GM13976 (cell line): ENCODE measurements at regions not wholly inside any gene's neighbourhood (a gene's known extent, or its start where the extent isn't known, plus 50 kb on each side); places are given as distances from the start of the nearest gene placed in this dataset.

Experiments used
- DNase-seq: peaks from one replicate; pipeline ENCODE4 v3.0.0; 2012; ENCODE audit warnings: low spot score
- in situ Hi-C: fragments of 300-500 bp; cut with MboI; formaldehyde crosslinking; loops from one replicate; pipeline ENCODE4 v1.12.0; 2022; ENCODE audit warnings: low sequenced_read_pairs, mixed read lengths, inconsistent platforms; ENCODE audit not compliant: unreplicated experiment
- TF ChIP-seq, protein P1 (sequence below): IDR thresholded peaks from 2 replicates; pipeline ENCODE4 v1.5.1; 2012; ENCODE audit warnings: borderline replicate concordance, mild to moderate bottlenecking; ENCODE audit not compliant: insufficient read depth; ENCODE audit errors: extremely low read depth, missing control alignments, control extremely low read depth

GRCh38 chr6:43912598-43913371 lies 142.8 kb downstream of the VEGFA start:
- no peak for DNase-seq
- in situ Hi-C loops: no loop called here
- TF ChIP-seq, protein P1, sequence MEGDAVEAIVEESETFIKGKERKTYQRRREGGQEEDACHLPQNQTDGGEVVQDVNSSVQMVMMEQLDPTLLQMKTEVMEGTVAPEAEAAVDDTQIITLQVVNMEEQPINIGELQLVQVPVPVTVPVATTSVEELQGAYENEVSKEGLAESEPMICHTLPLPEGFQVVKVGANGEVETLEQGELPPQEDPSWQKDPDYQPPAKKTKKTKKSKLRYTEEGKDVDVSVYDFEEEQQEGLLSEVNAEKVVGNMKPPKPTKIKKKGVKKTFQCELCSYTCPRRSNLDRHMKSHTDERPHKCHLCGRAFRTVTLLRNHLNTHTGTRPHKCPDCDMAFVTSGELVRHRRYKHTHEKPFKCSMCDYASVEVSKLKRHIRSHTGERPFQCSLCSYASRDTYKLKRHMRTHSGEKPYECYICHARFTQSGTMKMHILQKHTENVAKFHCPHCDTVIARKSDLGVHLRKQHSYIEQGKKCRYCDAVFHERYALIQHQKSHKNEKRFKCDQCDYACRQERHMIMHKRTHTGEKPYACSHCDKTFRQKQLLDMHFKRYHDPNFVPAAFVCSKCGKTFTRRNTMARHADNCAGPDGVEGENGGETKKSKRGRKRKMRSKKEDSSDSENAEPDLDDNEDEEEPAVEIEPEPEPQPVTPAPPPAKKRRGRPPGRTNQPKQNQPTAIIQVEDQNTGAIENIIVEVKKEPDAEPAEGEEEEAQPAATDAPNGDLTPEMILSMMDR: no peak

DNA sequence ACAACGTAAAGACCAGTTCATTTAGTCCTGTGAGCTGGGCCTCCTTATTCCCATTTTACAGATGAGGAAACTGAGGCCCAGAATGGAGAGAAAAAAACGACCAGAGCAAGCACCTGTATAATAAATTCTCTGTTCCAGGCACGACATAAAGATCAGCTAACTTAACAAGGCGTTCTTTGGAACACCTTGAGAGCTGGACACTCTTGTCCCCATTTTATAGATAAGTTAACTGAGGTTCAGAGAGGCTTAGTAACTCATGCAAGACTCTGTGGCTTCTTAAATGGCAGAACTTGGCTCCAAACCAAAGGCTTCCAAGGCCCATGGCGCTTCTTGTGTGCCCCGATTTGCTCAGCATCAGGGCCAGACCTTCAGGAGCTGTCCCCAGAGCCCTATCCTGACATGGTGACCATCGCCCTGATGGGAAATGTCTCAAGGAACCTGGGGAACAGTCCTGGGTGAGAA lies 142.1 kb downstream of the VEGFA start:
- no peak for DNase-seq
- TF ChIP-seq, protein P1: no peak
- in situ Hi-C loops: no loop called here

- in situ Hi-C loops: no loop called here
- TF ChIP-seq, protein P1: no peak
- DNase-seq: no peak
These were observed 141.5 kb downstream of the VEGFA start for GRCh38 chr6:43911354-43912115.

- in situ Hi-C loops: no loop called here
- TF ChIP-seq, protein P1: no peak
- no peak for DNase-seq
These were observed 140.8 kb downstream of the VEGFA start for GRCh38 chr6:43910638-43911353.

- TF ChIP-seq, protein P1: no peak
- in situ Hi-C loops: no loop called here
- no peak for DNase-seq
These were observed 140.2 kb downstream of the VEGFA start for GRCh38 chr6:43910149-43910637.

- DNase-seq: no peak
- TF ChIP-seq, protein P1: no peak
- in situ Hi-C loops: no loop called here
These were observed 139.6 kb downstream of the VEGFA start for GRCh38 chr6:43909474-43910148.
